Left ventricle myocardium inferior (tissue), 1 donor: ENCODE measurements at regions not wholly inside any gene's neighbourhood (a gene's known extent, or its start where the extent isn't known, plus 50 kb on each side); places are given as distances from the start of the nearest gene placed in this dataset.
"Not testable (repeated sequence)": the region's sequence is repeated elsewhere in the genome, so short reads cannot be mapped to it uniquely, and the experiment has no call there.

Source experiments
- DNase-seq: peaks from one replicate; pipeline ENCODE4 v3.0.0-alpha.2; 2020
- H3K27ac ChIP-seq: fragments of 200-600 bp; replicated peaks from 2 replicates; pipeline ENCODE4 v1.8.0; 2021
- H3K27me3 ChIP-seq: fragments of 200-600 bp; 2 replicates; pipeline ENCODE4 v1.8.0; 2021; ENCODE audit warnings: low read depth
- H3K36me3 ChIP-seq: fragments of 200-600 bp; 2 replicates; pipeline ENCODE4 v1.8.0; 2021
- H3K4me1 ChIP-seq: fragments of 200-600 bp; 2 replicates; pipeline ENCODE4 v1.8.0; 2021
- H3K4me3 ChIP-seq: fragments of 200-600 bp; 2 replicates; pipeline ENCODE4 v1.8.0; 2021; ENCODE audit warnings: mild to moderate bottlenecking, moderate library complexity
- H3K9me3 ChIP-seq: fragments of 200-600 bp; replicated peaks from 2 replicates; pipeline ENCODE4 v1.8.0; 2021
- CTCF ChIP-seq: fragments of 200-600 bp; IDR thresholded peaks from 2 replicates; pipeline ENCODE4 v1.8.0; 2021; ENCODE audit warnings: antibody characterized with exemption, mild to moderate bottlenecking, borderline replicate concordance
- intact Hi-C: fragments of 100-400 bp; cut with micrococcal nuclease; formaldehyde crosslinking; loops from one replicate; pipeline ENCODE4 v1.11.0; 2022
- donor health status: DM: no; HTN: yes; CAD: no; lungs with severe emphysema.

- H3K36me3 ChIP-seq, H3K27me3 ChIP-seq, H3K27ac ChIP-seq, H3K4me1 ChIP-seq, H3K4me3 ChIP-seq, intact Hi-C loops, H3K9me3 ChIP-seq, DNase-seq: not testable (repeated sequence)
Observed at GRCh38 chr17:26994648-26995047, 299.3 kb upstream of the WSB1 start.

DNA sequence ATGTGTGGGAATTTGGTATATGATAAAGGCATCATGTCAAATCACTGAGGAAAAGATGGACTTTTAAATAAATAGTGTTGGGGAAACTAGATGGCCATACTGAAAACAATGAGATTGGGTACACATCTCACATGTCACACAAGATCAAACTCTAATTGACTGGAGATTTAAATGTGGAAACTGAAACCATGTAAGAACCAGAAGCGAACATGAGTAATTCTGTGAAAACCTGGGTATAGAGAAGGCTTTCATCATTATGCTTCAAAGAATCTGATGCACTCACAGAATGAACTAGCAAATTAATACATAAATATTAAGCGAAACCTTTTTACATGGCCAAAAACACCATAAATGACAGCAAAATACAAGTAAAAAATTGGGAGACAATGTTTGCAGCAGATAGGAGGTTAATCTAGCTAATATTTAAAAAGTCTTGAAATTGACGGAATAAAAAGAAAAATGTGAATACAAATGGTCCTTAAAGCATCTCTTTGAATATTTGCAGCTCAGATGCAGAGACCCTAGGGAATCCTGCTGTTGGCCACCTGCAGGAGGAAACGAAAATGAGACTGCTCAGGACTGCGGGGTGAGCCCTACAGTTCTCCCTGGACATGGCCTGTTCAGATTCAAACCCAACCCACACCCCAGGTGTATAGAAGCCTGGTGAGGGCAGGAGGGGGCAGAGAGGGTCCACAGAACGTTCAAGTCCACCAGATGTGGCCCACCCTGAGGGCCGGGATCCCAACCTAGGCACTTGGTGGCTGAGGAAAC lies 297.6 kb upstream of the WSB1 start:
- intact Hi-C loops, H3K36me3 ChIP-seq, H3K4me1 ChIP-seq, H3K27me3 ChIP-seq, H3K4me3 ChIP-seq, H3K9me3 ChIP-seq, DNase-seq, H3K27ac ChIP-seq: not testable (repeated sequence)

- H3K9me3 ChIP-seq, H3K4me1 ChIP-seq, intact Hi-C loops, H3K27me3 ChIP-seq, H3K4me3 ChIP-seq, DNase-seq, H3K27ac ChIP-seq, H3K36me3 ChIP-seq: not testable (repeated sequence)
Observed at GRCh38 chr17:27007734-27008531, 286.0 kb upstream of the WSB1 start.

DNA sequence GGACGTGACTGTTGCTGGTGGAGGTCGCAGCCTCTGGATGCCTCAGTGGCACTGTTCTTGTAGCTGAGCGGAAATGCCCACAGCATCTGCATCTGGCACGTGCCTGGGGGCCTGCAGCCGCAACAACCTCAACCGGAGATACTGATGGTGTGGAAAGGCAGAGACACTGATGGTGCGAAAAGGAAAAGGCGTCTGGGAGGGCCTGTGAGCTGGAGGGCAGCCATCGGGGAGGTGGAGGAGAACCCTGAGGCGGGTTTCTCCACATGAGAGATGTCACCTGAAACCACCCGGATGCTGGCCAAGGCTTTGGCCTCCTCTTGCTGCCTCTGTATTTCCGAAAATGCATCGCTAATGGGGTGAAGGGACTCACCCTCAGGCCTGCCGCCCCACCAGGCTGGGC lies 284.8 kb upstream of the WSB1 start:
- H3K4me1 ChIP-seq, result no peaks in the 10 kb centered on the region
- TF ChIP-seq CTCF, result no peak
- no peaks in the 10 kb centered on the region for H3K27me3 ChIP-seq
- H3K36me3 ChIP-seq, result no peaks in the 10 kb centered on the region
- H3K27ac ChIP-seq, result no peak overlapping the region
- intact Hi-C loops, result no loop called here
- no peak overlapping the region for H3K4me3 ChIP-seq
- H3K9me3 ChIP-seq, result peaks cover under 1% of the 10 kb centered on the region
- DNase-seq, result no peak

- intact Hi-C loops, H3K4me1 ChIP-seq, DNase-seq, H3K27ac ChIP-seq, H3K36me3 ChIP-seq, H3K9me3 ChIP-seq, H3K4me3 ChIP-seq, H3K27me3 ChIP-seq: not testable (repeated sequence)
Observed at GRCh38 chr17:27010138-27010537, 283.8 kb upstream of the WSB1 start.

GRCh38 chr17:27030552-27030951 lies 263.4 kb upstream of the WSB1 start:
- H3K36me3 ChIP-seq, DNase-seq, H3K27ac ChIP-seq, H3K27me3 ChIP-seq, H3K4me1 ChIP-seq, H3K4me3 ChIP-seq, intact Hi-C loops: not testable (repeated sequence)
- H3K9me3 ChIP-seq, result peaks cover 28% of the 10 kb centered on the region

DNA sequence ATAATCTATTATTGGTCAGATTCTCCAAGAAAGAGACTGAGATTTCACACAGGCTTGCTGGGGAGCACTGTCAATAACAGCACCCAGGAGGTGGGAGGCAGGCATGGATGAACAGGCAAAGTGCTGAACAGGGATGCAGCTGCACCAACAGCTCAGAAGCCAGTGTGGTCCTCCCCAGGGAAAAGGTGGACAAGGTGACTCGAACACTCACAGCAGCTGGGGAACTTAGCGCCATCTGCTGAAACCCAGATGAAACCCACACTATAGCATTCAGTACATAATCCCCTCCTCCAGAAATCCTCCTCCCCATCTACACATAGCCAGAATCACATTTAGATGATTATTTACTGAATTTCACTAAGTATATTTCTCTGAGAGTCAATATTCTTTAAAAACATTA lies 255.2 kb upstream of the WSB1 start:
- Histone ChIP-seq H3K4me1 (no peaks in the 10 kb centered on the region), H3K36me3 (no peaks in the 10 kb centered on the region), H3K4me3 (no peak overlapping the region), H3K9me3 (no peaks in the 10 kb centered on the region), H3K27ac (no peak overlapping the region), H3K27me3 (no peaks in the 10 kb centered on the region)
- no peak for TF ChIP-seq CTCF
- DNase-seq, result no peak
- intact Hi-C loops, result no loop called here

GRCh38 chr17:27045039-27045438 lies 248.9 kb upstream of the WSB1 start:
- H3K27ac ChIP-seq, H3K4me3 ChIP-seq, DNase-seq, intact Hi-C loops, H3K9me3 ChIP-seq, H3K36me3 ChIP-seq, H3K4me1 ChIP-seq: not testable (repeated sequence)
- peaks cover 18% of the 10 kb centered on the region for H3K27me3 ChIP-seq
